ENCODE measurements at regions not wholly inside any gene's neighbourhood (a gene's known extent, or its start where the extent isn't known, plus 50 kb on each side); places are given as distances from the start of the nearest gene placed in this dataset.

DNA sequence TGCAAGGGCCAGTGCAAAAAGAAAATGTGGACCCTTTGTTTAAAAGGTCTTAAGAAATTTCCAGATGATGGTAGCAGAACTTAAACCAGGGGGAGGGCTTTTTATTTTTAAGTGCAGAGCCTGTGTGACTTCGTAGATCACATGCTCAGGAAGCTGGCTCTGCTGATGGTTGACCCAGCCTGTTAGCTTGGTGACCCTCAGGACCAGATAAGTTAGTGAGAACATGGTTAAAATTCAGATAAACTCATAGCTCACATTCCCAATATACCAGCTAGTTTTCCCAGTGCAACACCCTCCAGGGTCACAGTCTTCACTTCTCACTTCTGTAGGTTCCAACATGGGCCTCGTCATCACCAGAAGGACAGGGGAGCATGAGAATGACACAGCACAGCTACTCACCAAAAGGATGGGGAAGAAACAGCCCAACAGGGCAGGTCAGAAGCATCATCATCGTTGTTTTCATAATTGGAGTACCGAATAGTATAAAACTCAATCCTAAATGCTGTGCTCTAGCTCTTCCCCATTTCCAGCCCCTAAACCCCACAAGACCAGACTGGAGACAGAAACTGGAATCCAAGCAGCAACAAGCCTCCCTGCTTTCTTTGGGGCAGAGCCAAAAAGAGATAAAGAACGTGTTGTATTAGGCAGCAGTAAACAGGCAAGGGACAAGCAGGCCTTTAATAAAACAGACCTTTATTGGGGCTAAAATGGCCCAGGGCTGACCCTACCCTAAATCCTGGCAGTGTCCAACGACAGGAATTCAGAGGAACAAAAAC lies 102.2 kb upstream of the ANKRD1 start:
- 31% methylated on average over 6 of the region's 6 CpGs for WGBS
- H3K36me3 ChIP-seq, result no peaks in the 10 kb centered on the region
- peak overlapping the region; percentile 5 for H3K27ac ChIP-seq
- no peaks in the 10 kb centered on the region for H3K9me3 ChIP-seq
- H3K4me1 ChIP-seq, result peaks cover 10% of the 10 kb centered on the region
- H3K27me3 ChIP-seq, result no peaks in the 10 kb centered on the region
- no peak for DNase-seq (ENCODE audit: low spot score in 2 of 2)
- no peak overlapping the region for H3K4me3 ChIP-seq
- TF ChIP-seq, protein P1, sequence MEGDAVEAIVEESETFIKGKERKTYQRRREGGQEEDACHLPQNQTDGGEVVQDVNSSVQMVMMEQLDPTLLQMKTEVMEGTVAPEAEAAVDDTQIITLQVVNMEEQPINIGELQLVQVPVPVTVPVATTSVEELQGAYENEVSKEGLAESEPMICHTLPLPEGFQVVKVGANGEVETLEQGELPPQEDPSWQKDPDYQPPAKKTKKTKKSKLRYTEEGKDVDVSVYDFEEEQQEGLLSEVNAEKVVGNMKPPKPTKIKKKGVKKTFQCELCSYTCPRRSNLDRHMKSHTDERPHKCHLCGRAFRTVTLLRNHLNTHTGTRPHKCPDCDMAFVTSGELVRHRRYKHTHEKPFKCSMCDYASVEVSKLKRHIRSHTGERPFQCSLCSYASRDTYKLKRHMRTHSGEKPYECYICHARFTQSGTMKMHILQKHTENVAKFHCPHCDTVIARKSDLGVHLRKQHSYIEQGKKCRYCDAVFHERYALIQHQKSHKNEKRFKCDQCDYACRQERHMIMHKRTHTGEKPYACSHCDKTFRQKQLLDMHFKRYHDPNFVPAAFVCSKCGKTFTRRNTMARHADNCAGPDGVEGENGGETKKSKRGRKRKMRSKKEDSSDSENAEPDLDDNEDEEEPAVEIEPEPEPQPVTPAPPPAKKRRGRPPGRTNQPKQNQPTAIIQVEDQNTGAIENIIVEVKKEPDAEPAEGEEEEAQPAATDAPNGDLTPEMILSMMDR (IDR thresholded peaks at IDR 0.05), result no peak
- TF ChIP-seq POLR2A (IDR thresholded peaks at IDR 0.05) (no peak), EP300 (IDR thresholded peaks at IDR 0.05) (no peak), POLR2AphosphoS5 (IDR thresholded peaks at IDR 0.05) (no peak)

DNA sequence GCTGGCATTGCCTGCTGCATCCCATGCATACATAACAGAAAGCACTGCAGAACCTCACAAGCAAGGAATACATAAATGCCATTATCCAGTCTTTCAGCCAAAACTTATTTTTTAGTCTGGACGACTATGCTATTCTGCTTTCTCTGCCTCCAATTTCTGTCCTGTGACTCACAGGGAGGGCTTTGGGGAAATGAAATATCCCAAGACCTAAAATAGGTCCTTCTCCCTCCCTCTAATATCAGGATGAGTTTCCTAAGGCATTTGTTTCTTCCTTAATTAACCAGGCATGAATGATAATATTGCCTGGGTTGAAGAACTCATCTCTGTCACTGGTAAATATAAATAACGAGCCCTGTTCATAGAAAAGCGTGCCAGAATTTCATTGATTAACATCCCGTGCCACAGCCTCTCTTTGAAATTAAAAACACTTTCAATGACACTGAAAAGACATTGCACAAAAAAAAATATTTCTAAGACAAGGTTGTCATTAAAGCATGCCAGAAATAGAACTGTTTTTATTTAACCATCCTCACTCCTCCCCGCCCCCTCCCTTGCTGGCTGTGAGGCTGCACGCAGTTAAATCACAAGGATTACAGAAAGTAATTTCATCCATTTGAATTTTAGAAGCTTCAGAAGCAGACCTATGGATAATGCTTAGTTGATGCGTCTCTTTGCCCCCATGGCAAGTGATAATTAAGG lies 103.0 kb upstream of the ANKRD1 start:
- no peaks in the 10 kb centered on the region for H3K27me3 ChIP-seq
- no peaks in the 10 kb centered on the region for H3K9me3 ChIP-seq
- TF ChIP-seq EP300 (IDR thresholded peaks at IDR 0.05) (no peak), POLR2A (IDR thresholded peaks at IDR 0.05) (no peak), POLR2AphosphoS5 (IDR thresholded peaks at IDR 0.05) (no peak)
- TF ChIP-seq, protein P1 (IDR thresholded peaks at IDR 0.05), result no peak
- no peak for DNase-seq (ENCODE audit: low spot score in 2 of 2)
- peaks cover 10% of the 10 kb centered on the region for H3K4me1 ChIP-seq
- H3K36me3 ChIP-seq, result no peaks in the 10 kb centered on the region
- H3K27ac ChIP-seq, result peak overlapping the region; percentile 10
- 41% methylated on average over 7 of the region's 7 CpGs for WGBS
- no peak overlapping the region for H3K4me3 ChIP-seq

DNA sequence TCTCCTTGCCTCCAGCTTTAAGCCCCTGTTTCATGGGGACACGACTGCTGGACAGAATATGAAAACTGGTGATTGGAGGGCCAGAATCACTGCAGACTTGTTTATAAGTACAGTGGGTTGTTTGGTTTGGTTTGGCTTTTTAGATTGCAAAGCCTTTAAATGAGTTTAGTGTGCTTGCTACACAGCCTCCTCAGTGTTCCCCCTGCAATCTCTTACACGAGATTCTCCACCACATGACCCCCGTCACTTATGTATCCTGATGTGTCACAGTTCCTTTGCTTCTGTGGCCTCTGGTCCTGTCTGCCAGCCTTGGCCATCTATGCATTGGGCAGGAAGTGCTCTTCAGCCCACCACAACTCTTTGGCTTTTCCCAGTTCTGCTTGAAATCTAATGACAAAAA lies 103.7 kb upstream of the ANKRD1 start:
- WGBS, result 68% methylated on average over 3 of the region's 3 CpGs
- no peak for TF ChIP-seq POLR2A (IDR thresholded peaks at IDR 0.05)
- TF ChIP-seq EP300 (IDR thresholded peaks at IDR 0.05), result no peak
- TF ChIP-seq POLR2AphosphoS5 (IDR thresholded peaks at IDR 0.05), result no peak
- TF ChIP-seq, protein P1 (IDR thresholded peaks at IDR 0.05), result no peak
- no peaks in the 10 kb centered on the region for H3K27me3 ChIP-seq
- no peaks in the 10 kb centered on the region for H3K9me3 ChIP-seq
- no peak for DNase-seq (ENCODE audit: low spot score in 2 of 2)
- no peak overlapping the region for H3K4me3 ChIP-seq
- peaks cover 10% of the 10 kb centered on the region for H3K4me1 ChIP-seq
- H3K27ac ChIP-seq, result peak overlapping the region; percentile 10
- no peaks in the 10 kb centered on the region for H3K36me3 ChIP-seq

DNA sequence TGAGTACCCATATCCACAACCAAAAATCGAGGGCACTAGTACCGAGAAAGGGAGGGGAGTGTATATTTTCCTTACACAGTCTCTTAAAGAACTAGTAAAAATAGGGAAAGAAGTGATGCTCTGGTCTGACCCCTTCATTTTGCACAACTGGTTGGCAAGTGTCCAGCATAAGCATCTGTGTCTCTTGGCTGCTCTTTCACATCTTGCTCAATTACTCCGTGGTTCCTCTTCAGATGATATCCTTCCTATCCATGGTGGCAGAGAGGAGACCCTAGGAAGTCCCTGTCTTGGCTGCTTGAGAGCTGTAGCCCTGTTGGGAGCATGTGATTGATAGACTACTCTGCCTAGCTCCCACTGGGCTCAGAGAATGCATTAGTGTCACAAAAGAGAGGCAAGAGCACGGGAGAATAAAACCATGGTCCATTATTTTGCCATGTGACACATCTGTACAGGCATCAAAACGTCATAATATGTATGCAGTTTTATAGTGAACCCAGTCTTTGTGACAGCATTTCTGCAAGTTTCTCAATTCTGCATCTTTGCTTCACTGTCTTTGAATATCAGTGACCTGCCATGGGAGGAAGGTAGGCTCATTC lies 111.8 kb upstream of the ANKRD1 start:
- Histone ChIP-seq H3K9me3 (no peaks in the 10 kb centered on the region), H3K27ac (no peak overlapping the region), H3K4me3 (no peak overlapping the region), H3K36me3 (no peaks in the 10 kb centered on the region), H3K4me1 (peaks cover 11% of the 10 kb centered on the region), H3K27me3 (no peaks in the 10 kb centered on the region)
- TF ChIP-seq POLR2A (IDR thresholded peaks at IDR 0.05) (no peak), EP300 (IDR thresholded peaks at IDR 0.05) (no peak), POLR2AphosphoS5 (IDR thresholded peaks at IDR 0.05) (no peak)
- TF ChIP-seq, protein P1 (IDR thresholded peaks at IDR 0.05), result no peak
- WGBS, result 65% methylated on average over 5 of the region's 5 CpGs
- DNase-seq (ENCODE audit: low spot score in 2 of 2), result no peak

Data from suprapubic skin (tissue), 4 donors.